ENCODE measurements at regions not wholly inside any gene's neighbourhood (a gene's known extent, or its start where the extent isn't known, plus 50 kb on each side); places are given as distances from the start of the nearest gene placed in this dataset.

- no peaks in the 10 kb centered on the region for H3K36me3 ChIP-seq (ENCODE audit: control insufficient read depth, insufficient read depth, low read length)
- no peak for DNase-seq (ENCODE audit: low read depth)
- H3K4me3 ChIP-seq (ENCODE audit: low read depth, low read length) = no peak overlapping the region
- no peak for TF ChIP-seq CTCF (IDR thresholded peaks at IDR 0.05; ENCODE audit: insufficient read depth, low read length, poor library complexity, severe bottlenecking)
- H3K27me3 ChIP-seq (ENCODE audit: control insufficient read depth, insufficient read depth, low read length) = no peaks in the 10 kb centered on the region
Measured at GRCh38 chr18:43627848-43628530, 350.7 kb upstream of the SYT4 start.

GRCh38 chr18:43634994-43635393 is 357.7 kb upstream of the SYT4 start:
- Histone ChIP-seq H3K4me3 (ENCODE audit: low read depth, low read length) (no peak overlapping the region), H3K36me3 (ENCODE audit: control insufficient read depth, insufficient read depth, low read length) (no peaks in the 10 kb centered on the region), H3K27me3 (ENCODE audit: control insufficient read depth, insufficient read depth, low read length) (no peaks in the 10 kb centered on the region)
- DNase-seq (ENCODE audit: low read depth) = no peak
- no peak for TF ChIP-seq CTCF (IDR thresholded peaks at IDR 0.05; ENCODE audit: insufficient read depth, low read length, poor library complexity, severe bottlenecking)

DNA sequence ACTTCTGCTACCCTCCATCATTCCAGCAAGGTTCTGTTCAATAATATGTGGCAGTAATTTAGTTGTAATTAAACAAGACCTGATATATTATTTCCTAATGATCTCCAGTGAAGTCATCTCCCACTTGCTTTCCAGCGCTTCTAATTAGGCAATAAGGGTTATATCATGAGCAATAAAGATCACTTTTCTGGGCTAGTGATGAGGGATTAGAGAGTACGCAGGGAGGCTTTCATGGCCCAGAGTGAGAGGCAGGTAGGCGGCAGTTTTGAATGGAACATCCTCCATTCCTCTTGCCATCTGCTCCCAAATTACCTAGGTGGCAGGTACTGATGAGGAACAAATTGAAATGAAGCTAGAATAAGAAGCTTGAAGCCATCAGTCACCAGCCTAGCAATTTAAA is 358.1 kb upstream of the SYT4 start:
- no peak for TF ChIP-seq CTCF (IDR thresholded peaks at IDR 0.05; ENCODE audit: insufficient read depth, low read length, poor library complexity, severe bottlenecking)
- Histone ChIP-seq H3K36me3 (ENCODE audit: control insufficient read depth, insufficient read depth, low read length) (no peaks in the 10 kb centered on the region), H3K4me3 (ENCODE audit: low read depth, low read length) (no peak overlapping the region), H3K27me3 (ENCODE audit: control insufficient read depth, insufficient read depth, low read length) (no peaks in the 10 kb centered on the region)
- no peak for DNase-seq (ENCODE audit: low read depth)

GRCh38 chr18:43642727-43643330 is 365.5 kb upstream of the SYT4 start:
- H3K36me3 ChIP-seq (ENCODE audit: control insufficient read depth, insufficient read depth, low read length) = no peaks in the 10 kb centered on the region
- no peak for DNase-seq (ENCODE audit: low read depth)
- no peak for TF ChIP-seq CTCF (IDR thresholded peaks at IDR 0.05; ENCODE audit: insufficient read depth, low read length, poor library complexity, severe bottlenecking)
- no peak overlapping the region for H3K4me3 ChIP-seq (ENCODE audit: low read depth, low read length)
- H3K27me3 ChIP-seq (ENCODE audit: control insufficient read depth, insufficient read depth, low read length) = no peaks in the 10 kb centered on the region

DNA sequence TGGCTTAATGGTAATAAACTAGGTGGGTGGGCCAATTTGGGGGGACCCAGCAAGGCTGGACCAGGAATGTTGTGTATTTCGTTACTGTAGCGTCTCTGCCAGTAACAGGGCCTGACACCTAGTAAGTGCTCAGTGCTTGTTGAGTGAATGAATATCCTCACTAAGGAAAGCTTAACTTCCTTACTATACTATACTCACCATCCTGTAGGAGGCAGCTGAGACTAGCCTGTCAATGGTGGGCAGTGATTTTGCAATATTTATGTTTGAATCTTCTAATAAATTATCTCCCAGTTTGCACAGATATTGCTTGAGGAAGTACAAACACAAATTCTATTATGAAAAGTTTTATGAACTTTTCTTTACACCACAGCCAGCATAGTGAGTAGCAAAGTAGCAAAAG is 370.7 kb upstream of the SYT4 start:
- H3K36me3 ChIP-seq (ENCODE audit: control insufficient read depth, insufficient read depth, low read length) = no peaks in the 10 kb centered on the region
- no peak for TF ChIP-seq CTCF (IDR thresholded peaks at IDR 0.05; ENCODE audit: insufficient read depth, low read length, poor library complexity, severe bottlenecking)
- H3K4me3 ChIP-seq (ENCODE audit: low read depth, low read length) = no peak overlapping the region
- no peak for DNase-seq (ENCODE audit: low read depth)
- no peaks in the 10 kb centered on the region for H3K27me3 ChIP-seq (ENCODE audit: control insufficient read depth, insufficient read depth, low read length)

Data from kidney epithelial cell (primary cell).